CD4-positive, alpha-beta T cell treated with Interferon alpha-2 for 1 hour (primary cell): ENCODE measurements at regions not wholly inside any gene's neighbourhood (a gene's known extent, or its start where the extent isn't known, plus 50 kb on each side); places are given as distances from the start of the nearest gene placed in this dataset.

Experiments used
- DNase-seq, 2 donors: peaks; one replicate each; pipeline ENCODE4 v3.0.0-alpha.2; 2020 to 2022

GRCh38 chr14:42159138-42159537 is 552.5 kb downstream of the LRFN5 start:
- DNase-seq: no peak

DNA sequence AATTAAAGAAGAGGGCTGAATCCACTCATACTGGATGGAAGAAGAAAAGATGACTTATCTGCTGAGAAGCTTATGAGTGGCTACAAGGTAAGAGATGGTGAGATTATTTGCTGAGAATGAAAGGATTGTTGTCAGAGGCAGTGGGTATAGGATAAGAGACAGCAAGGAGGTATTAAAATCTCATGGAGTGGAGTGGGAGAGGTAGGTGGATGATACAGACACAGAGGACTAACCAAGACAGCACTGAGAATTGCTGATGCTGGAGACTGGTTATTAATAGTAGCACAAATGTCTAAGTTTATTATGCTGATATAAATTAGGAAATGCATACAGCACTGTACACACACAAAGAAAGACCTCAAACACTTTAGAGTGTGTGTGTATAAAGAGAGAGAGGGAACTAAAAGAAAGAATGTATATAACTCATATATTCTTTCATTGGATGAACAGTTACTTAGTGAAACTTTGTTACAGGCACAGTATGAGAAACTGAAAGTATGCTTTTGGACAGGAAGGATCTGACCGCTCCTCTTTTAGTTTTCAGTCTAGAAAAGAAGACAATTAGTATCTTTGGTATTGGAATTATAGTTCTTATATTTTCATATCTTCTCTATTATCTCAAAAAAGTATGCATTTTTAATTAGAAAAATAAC is 543.1 kb downstream of the LRFN5 start:
- DNase-seq: no peak

DNA sequence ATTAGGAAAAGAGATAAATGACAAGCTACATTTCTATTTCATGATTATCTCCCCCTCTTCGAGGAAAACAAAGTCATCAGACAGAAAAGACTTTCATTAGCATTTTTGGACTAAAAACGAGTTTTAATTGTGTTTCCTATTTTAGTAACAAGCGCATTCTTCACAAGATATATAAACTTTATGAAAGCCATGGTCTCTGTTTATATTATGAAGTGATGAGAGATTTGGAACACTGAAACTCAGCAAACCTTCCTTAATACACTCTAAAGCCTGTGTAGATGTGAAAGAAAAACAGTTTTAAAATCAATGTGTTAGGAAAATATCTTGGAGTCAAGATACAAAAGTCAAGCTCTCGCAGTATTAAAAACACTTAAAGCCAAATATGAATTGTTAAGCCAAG is 539.1 kb downstream of the LRFN5 start:
- DNase-seq: no peak

- DNase-seq: no peak
These were observed 536.4 kb downstream of the LRFN5 start for GRCh38 chr14:42143114-42143513.

- DNase-seq: no peak
These were observed 534.7 kb downstream of the LRFN5 start for GRCh38 chr14:42141328-42141727.

GRCh38 chr14:42140831-42141279 is 534.2 kb downstream of the LRFN5 start:
- DNase-seq: no peak

DNA sequence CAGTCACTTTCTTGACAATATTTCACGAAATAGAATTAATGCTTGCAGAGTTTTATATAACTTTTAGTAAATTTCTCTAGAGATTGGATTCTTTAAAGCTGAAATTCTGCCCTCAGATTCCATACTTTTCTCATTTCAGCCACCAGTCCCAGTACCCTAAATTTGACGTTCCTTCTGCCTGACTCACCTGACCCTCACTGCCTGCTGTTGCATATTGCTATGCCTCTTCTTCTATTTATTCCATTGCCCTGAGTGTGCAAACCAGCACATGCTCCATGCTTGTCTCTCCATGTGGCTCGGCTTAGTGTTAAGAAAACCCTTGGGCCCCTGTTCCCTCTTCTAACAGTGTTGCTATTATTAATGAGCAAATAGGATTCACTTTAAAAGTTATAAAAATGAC is 533.3 kb downstream of the LRFN5 start:
- DNase-seq: no peak

DNA sequence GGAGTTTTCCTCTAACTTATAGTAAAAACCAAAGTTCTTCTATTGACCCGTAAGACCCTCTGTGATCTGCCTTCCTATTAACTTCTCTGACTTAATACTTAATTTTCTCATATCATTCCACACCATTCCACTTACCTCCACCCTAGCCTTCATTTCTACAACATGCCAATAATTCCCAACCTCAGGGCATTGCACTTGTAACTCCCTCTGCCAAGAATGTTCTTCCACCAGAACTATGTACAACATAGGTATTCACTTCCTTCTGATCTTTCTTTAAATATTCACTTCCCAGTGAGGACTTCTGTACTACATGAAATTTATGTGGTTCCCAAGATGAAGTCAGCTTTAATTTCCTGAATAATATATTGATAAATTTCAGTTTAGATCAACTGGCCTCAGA is 531.7 kb downstream of the LRFN5 start:
- no peak for DNase-seq

DNA sequence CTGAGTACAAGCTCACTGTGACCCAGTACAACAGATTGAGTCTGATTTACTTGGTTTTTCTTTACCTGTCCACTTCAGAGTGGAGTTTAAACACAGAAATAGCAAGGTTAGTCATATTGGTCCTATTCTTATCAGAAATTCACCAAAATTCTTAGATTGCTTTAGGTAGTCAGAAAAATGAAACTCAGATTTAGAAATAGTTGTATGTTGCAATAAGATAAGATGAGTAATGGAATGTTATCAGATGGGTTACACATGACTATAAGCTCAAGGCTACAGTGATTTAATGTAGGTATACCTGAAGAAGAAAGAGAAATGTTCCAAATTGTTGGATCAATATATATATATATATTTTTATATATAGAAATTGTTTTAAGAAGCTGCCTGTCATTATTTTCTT is 524.1 kb downstream of the LRFN5 start:
- DNase-seq: no peak

- no peak for DNase-seq
These were observed 516.9 kb downstream of the LRFN5 start for GRCh38 chr14:42123526-42123925.

GRCh38 chr14:42113358-42114069 is 506.8 kb downstream of the LRFN5 start:
- DNase-seq: no peak

GRCh38 chr14:42112108-42112507 is 505.4 kb downstream of the LRFN5 start:
- no peak for DNase-seq

DNA sequence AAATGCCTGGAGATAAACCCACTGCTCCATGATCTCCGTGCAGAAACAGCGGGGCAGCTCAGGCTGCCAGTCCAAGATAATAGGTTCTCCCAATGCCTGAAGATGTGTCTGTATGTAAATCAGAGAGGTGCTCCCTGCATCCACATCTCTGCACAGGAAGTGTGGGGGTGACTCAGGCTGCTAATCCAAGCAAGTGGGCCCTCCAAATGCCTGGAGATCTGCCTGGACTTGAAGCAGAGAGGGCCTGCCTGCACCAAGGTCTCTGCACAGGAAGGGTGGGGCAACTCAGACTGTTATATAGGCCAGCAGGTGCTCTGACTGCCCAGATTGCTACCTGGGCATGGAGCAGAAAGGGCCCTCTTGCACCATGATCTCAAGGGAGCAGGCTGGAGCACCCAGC is 504.7 kb downstream of the LRFN5 start:
- no peak for DNase-seq

- no peak for DNase-seq
These were observed 503.5 kb downstream of the LRFN5 start for GRCh38 chr14:42110167-42110566.

GRCh38 chr14:42095155-42095554 is 488.5 kb downstream of the LRFN5 start:
- DNase-seq: no peak

- DNase-seq: no peak
These were observed 483.4 kb downstream of the LRFN5 start for GRCh38 chr14:42090122-42090521.

GRCh38 chr14:42079911-42080310 is 473.2 kb downstream of the LRFN5 start:
- no peak for DNase-seq

GRCh38 chr14:42078345-42078744 is 471.7 kb downstream of the LRFN5 start:
- no peak for DNase-seq

GRCh38 chr14:42070031-42070430 is 463.4 kb downstream of the LRFN5 start:
- DNase-seq: no peak

- no peak for DNase-seq
These were observed 450.4 kb downstream of the LRFN5 start for GRCh38 chr14:42057111-42057510.

GRCh38 chr14:42047421-42048055 is 440.9 kb downstream of the LRFN5 start:
- DNase-seq: no peak

DNA sequence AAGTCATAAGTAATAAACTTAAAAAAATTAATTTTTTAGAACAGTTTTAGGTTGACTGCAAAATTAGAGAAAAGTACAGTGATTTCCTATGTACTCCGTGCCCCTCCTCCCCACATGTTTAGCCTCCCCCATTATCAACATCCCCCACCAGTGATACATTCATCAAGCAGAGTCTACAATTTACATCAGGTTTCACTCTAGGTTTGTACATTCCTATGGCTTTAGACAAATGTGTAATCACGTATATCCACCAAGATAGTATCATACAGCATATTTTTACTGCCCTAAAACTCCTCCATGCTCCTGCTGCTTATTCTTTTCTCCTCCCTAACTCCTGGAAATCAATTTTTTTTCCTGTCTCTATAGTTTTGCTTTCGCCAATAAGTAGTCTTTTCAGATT is 438.7 kb downstream of the LRFN5 start:
- DNase-seq: no peak

GRCh38 chr14:42028607-42029006 is 421.9 kb downstream of the LRFN5 start:
- DNase-seq: no peak

- no peak for DNase-seq
These were observed 420.6 kb downstream of the LRFN5 start for GRCh38 chr14:42027271-42027670.
